NCI-H82 treated with DMSO at 0.1 percent for 48 hours (cell line): ENCODE measurements at regions not wholly inside any gene's neighbourhood (a gene's known extent, or its start where the extent isn't known, plus 50 kb on each side); places are given as distances from the start of the nearest gene placed in this dataset.

Source experiments
- DNase-seq: peaks from one replicate; lab custom pipeline; 2025; ENCODE audit not compliant: unreplicated experiment; lab: John Stamatoyannopoulos, UW

DNA sequence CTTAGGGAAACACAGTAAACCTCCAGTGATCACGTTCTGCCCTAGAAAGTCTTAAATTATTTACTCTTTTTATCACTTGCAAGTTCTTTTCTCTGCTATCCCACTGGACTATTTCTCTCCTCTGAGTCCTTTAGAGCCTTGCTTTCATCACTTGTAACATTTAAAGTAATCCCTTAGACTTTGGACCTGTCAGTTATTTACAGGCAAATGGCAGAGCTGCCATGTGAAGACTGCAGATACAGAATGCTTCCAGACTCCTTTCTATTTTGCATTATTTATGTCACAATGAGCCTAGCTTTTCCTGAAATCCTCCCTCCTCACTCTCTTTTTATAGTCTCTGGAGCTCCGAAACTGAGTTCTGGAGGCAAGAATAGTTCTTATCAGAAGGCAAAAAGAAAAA is 325.6 kb upstream of the TRIB2 start:
- DNase-seq, result no peak

- no peak for DNase-seq
These were observed 320.0 kb upstream of the TRIB2 start for GRCh38 chr2:12396699-12397098.

DNA sequence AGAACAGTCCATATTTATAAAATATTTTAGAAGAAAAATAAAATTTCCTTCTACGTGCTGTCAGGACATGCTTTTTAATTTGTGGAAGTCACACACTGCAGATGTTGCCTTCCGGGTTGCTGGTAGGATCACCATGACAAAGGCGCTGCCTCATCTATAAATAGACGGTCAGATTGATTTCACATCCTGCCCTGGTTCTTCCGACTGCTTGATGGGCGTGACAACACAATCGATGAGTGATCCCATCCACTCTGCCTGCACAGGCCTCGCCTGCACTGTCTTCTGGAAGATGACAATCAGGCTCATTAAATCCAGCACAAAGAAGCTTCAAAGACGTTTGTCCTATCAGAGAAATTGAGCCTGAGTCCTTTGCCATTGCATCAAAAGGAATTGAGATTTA is 318.9 kb upstream of the TRIB2 start:
- DNase-seq, result no peak

- DNase-seq, result no peak
These were observed 317.5 kb upstream of the TRIB2 start for GRCh38 chr2:12399240-12399639.

- DNase-seq, result no peak
These were observed 316.2 kb upstream of the TRIB2 start for GRCh38 chr2:12400543-12400942.

DNA sequence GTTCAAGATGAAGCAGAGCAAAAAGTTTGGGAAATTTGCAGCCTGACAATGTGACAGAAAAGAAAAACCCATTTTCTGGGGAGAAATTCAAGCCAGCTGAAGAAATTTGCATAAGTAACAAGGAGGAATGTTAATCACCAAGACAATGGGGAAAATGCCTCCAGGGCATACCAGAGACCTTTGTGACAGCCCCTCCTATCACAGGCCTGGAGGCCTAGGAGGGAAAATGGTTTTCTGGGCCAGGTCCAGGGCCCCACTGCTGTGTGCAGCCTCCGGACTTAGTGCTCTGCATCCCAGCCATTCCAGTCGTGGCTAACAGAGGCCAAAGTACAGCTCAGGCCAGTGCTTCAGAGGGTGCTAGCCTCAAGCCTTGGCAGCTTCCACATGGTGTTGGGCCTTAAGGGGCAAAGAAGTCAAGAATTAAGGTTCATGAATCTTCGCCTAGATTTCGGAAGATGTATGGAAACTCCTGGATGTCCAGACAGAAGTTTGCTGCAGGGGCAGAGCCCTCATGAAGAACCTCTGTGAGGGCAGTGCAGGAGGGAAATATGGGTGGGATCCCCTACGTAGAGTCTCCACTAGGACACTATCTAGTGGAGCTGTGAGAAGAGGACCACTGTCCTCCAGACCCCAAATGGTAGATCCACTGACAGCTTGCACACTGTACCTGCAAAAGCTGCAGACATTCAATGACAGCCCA is 314.1 kb upstream of the TRIB2 start:
- DNase-seq, result no peak

DNA sequence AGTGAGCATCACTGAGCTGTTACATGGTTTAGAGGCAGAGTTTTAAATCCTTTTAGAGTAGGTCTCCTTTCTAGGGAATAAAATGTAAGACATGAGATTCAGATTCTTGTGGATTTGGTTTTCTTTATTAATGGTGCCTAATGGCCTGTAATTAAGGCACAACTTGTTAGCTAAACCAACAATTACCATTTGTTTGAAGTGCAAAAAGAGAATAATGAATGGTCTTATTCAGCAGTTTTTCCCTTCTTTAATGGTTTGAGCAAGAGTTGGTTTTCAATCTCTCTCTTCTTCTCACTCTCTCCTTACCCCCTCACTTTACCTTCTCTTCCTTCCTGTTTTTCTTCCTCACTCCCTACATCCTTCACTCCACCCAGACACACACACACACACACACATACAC is 312.2 kb upstream of the TRIB2 start:
- no peak for DNase-seq

GRCh38 chr2:12407160-12407559 is 309.6 kb upstream of the TRIB2 start:
- DNase-seq, result no peak

DNA sequence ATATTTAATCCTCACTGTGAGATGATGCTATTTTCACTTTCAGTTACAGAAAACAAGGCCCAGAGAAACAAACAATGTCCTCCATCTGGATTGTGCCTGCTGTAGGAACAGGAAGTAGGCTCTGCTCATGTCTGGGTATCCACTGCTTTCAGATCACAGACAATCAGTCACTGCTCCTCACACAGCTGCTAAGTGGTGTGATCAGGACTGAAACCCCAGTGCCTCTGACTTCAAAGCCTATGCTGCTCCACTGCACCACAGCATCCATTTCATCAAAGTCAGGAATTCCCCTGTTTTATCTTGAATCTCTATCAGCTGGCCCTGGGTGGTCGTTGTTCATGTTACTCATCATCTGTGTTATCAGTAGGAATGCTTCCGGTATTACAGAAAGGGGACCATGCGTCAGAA is 303.8 kb upstream of the TRIB2 start:
- DNase-seq, result no peak

DNA sequence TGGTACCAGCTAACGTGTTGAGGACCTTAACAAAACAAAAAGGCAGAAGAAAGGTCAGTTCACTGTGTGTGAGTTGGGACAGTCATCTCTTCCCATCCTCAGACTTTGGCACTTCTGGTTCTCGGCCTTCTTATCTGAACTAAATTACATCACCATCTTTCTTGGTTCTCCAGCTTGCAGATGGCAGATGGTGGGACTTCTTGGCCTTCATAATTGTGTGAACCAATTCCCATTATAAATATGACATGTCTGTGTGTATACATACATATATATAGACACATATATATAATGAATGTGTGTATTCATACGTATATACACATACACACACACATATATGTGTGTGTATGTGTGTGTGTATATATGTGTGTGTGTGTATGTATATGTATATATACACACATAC is 301.2 kb upstream of the TRIB2 start:
- DNase-seq, result no peak

GRCh38 chr2:12416600-12416999 is 300.1 kb upstream of the TRIB2 start:
- peak; percentile 2 for DNase-seq

DNA sequence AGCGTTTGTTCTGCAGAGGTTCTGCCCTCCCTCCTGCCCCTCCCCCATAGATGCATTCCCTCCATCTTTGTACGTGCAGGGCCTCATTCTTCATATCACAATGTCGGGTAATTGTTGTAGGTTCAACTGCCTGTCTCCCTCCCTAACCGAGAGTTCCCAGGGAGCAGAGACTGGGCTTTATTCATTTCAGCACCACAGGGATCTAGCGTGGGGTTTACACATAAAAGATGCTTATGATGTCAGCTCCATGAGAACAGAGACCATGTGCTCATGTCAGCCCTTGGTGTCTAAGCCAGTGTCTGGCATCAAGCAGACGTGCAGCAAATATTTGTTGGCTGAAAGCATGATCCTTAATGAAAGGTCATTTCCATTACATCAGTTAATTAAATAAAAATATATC is 298.9 kb upstream of the TRIB2 start:
- no peak for DNase-seq

DNA sequence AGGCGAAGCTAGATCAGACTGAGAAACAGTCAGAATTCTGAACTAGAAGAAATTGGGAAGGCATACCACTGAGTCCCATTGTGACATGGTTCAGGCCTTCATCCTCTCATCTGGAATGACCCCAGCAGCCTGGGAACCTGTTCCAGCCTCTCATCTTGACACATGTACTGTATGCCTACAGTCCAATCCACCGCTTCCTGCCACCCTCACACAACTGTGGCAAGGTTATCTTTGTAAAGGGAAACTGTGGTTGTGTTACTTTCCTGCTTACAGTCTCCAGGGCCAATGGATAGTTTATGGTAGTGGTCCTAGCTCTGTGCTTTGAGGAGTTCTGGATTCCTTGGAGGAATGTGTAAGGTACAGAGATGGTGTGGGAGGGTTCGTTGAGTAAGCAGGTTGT is 296.9 kb upstream of the TRIB2 start:
- no peak for DNase-seq

DNA sequence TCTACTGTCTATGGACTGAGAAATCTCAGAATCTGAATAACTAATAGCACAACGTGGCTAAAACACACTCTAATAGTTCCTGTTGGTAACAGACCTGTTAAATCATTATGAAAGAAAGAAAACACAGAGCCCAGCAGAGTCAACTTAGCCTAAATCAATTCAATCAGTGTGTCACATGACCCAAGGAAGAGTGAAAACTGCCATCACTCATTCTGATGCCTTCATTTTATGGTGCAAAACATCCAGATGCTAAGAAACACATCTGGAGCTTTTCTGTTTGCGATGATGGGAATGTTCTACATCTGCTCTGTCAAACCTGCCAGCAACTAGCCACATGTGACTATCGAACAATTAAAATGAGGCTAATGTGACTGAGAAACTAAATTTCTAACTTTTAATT is 295.7 kb upstream of the TRIB2 start:
- DNase-seq, result no peak

DNA sequence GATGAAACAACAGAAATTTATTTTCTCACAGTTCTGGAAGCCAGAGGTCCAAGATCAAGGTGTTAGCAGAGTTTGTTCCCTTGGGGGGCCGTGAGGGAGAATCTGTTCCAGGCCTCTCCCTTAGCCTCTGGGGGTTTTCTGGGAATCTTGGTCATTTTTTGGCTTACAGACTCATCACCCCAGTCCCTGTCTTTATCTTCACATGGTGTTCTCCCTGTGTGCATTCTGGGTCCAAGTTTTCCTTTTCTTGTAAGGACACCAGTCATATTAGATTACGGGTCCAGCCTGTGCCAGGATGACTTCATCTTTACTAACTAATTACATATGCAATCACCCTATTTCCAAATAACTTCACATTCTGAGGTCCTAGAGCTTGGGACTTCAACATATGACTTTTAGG is 292.5 kb upstream of the TRIB2 start:
- DNase-seq, result no peak

DNA sequence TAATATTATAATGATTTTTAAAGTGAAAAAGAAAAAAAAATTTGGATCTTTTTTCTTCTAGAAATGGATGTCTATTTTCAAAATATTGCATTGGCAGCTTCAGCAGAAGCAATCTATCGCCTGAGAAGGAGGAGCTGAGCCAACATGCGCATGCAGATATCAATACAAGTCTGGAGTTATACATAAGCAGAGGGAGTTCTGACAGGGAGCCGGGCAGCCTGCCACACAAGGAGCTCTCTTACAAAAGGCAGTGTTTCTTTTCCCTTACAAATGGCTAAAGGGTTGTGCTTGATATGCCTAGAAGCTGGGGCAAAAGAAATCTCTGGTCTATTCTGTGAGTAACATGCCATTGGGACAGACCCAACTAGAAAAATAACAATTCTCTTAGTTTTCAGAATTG is 291.9 kb upstream of the TRIB2 start:
- no peak for DNase-seq

GRCh38 chr2:12428324-12428723 is 288.4 kb upstream of the TRIB2 start:
- DNase-seq, result no peak

DNA sequence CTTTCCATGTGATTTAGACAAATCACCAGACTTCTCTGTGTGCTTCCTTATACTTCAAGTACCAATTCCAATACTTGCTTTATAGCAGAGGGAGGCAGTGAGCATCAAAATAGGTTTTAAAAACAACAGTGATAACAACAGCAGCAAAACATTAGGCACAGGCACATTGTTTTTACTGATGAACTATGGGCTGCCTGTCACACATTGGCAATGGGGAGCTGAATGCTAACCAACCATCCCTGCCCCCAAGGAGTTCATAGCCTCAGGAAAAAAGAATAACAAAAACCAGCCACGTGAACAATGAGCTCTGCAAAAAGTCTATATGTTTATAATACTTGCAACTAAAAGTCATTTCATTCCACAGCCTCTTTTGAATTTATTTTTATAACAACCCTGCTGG is 287.9 kb upstream of the TRIB2 start:
- DNase-seq, result no peak

DNA sequence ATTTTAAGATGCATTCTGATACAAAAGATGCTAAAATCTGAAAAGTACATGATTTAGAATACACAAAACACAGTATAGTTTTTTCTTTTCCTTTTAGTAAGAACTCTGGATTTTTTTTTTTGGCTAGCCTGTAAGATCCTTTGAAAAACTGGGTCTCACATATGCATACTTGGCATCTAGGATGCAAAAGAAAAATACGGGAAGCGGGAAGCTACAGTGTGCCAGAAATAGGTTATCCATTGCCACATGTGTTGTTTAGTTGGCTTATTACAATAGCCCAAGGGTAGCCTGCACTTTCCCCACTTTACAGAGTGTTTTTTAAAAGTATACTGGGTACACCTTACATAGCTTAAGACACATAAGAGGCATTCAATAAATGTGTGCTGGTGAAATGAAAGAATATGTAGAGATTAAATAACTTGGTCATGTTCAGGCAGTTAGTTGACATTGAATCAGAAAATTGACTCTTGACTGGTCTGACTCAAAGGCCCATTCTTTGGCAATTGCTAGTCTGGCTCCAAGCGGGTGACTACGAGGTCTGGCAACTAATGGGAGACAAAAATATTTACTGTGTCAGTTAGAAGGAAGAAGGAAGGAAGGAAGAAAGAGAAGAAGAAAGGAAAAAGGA is 286.8 kb upstream of the TRIB2 start:
- DNase-seq, result no peak

- no peak for DNase-seq
These were observed 286.2 kb upstream of the TRIB2 start for GRCh38 chr2:12430407-12431133.

- no peak for DNase-seq
These were observed 283.6 kb upstream of the TRIB2 start for GRCh38 chr2:12432985-12433625.

DNA sequence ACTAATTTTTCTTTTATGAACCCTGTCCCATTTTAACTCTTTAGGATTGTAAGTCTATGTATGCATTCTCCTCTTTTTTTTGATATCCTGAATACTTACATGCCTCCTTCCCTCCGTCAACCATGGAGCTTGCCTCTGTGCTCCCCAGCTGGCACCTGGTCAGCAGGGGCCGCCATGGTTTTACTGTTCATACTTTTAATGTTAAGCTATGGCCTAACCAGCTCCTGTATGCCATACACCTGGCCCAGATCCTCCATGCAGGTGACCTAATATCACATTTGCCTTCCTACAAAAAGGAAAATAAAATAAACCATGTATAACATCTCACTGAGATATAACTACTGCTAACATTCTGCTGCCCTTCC is 283.1 kb upstream of the TRIB2 start:
- no peak for DNase-seq
